VCaP (cell line): ENCODE measurements at regions not wholly inside any gene's neighbourhood (a gene's known extent, or its start where the extent isn't known, plus 50 kb on each side); places are given as distances from the start of the nearest gene placed in this dataset.

ENCODE experiments used
- H3K27ac ChIP-seq: fragments of 450-650 bp; 2 replicates; pipeline ENCODE4 v1.5.1; 2017
- TF ChIP-seq, protein P1 (sequence below): fragments of 450-650 bp; conservative IDR thresholded peaks from 2 replicates; pipeline ENCODE4 v1.5.1; 2017; ENCODE audit warnings: mild to moderate bottlenecking, moderate library complexity

DNA sequence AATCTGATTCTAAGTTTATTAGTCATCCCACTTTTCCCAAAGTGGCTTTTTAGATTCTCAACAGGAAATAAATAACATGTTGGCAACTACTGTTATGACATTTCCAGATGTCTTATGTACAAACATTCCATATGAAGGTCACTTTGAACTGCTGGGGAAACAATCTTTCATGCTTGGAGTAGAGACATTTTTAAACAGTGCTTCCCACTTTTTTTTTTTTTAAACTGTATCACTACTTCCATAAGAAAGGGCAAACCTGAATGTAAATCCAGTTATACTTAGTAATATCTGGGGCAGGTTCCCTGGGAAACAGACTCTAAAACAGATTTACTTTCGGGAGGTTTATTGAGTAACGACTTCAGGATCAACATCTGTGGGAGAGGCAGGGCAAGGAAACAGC lies 473.8 kb downstream of the TAFA4 start:
- no peak overlapping the region for H3K27ac ChIP-seq
- TF ChIP-seq, protein P1, sequence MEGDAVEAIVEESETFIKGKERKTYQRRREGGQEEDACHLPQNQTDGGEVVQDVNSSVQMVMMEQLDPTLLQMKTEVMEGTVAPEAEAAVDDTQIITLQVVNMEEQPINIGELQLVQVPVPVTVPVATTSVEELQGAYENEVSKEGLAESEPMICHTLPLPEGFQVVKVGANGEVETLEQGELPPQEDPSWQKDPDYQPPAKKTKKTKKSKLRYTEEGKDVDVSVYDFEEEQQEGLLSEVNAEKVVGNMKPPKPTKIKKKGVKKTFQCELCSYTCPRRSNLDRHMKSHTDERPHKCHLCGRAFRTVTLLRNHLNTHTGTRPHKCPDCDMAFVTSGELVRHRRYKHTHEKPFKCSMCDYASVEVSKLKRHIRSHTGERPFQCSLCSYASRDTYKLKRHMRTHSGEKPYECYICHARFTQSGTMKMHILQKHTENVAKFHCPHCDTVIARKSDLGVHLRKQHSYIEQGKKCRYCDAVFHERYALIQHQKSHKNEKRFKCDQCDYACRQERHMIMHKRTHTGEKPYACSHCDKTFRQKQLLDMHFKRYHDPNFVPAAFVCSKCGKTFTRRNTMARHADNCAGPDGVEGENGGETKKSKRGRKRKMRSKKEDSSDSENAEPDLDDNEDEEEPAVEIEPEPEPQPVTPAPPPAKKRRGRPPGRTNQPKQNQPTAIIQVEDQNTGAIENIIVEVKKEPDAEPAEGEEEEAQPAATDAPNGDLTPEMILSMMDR: no peak

- TF ChIP-seq, protein P1: no peak
- H3K27ac ChIP-seq: no peak overlapping the region
Measured at GRCh38 chr3:68448510-68449383, 483.6 kb downstream of the TAFA4 start.

DNA sequence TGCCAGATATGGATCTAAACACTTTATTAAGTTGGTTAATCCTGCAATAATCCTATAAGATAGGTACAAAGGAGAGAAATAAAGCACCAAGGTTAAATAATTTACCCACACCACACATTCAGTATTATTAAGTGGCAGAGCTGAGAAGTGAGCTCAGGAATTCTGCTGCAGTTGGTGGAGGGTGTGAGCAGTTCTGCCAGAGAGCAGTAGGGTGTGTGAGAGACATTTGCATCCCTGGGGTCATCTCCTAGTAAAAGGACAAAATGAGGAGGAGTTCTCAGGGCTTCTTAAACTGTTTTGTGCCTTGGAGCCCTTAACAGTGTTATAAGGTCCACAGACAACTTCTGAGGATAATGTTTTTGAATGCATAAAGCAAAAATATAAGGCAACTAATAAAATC lies 484.5 kb downstream of the TAFA4 start:
- TF ChIP-seq, protein P1: peak; percentile 45
- H3K27ac ChIP-seq: no peak overlapping the region

- no peak overlapping the region for H3K27ac ChIP-seq
- TF ChIP-seq, protein P1: no peak
Measured at GRCh38 chr3:68441054-68441453, 491.3 kb downstream of the TAFA4 start.

GRCh38 chr3:68436619-68437401 lies 495.5 kb downstream of the TAFA4 start:
- H3K27ac ChIP-seq: no peak overlapping the region
- TF ChIP-seq, protein P1: no peak

DNA sequence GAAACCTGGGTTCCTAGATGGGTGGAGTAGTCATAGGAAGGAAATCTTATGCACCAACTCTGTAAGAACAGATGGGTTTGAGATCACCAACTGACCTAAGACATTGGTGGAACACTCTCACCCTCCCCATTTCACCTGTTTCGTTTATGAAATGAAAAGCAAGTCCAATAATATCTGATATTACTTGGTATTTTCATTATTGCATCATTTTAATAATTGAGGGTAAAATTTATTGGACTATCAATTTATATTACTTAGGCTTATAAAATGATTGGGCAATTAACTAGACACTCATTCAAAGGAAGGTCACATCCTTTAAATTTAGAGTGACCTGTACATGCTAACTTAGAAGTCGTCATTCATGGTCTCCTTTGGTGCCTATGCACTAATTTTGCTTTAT lies 503.9 kb downstream of the TAFA4 start:
- TF ChIP-seq, protein P1: no peak
- no peak overlapping the region for H3K27ac ChIP-seq

GRCh38 chr3:68424796-68425460 lies 507.4 kb downstream of the TAFA4 start:
- TF ChIP-seq, protein P1: no peak
- no peak overlapping the region for H3K27ac ChIP-seq
